HepG2 (cell line): ENCODE measurements at regions not wholly inside any gene's neighbourhood (a gene's known extent, or its start where the extent isn't known, plus 50 kb on each side); places are given as distances from the start of the nearest gene placed in this dataset.

Source experiments
- ATAC-seq: fragments of 200-7000 bp; cut with Tn5 transposase; 3 replicates; pipeline ENCODE4 v1.9.1; 2020; ENCODE audit warnings: mild to moderate bottlenecking, moderate library complexity
- BruUV-seq: library from RNA; stranded (reverse); fragments of 400-500 nt; replicated peaks from 2 replicates; lab custom pipeline; 2021; lab: Mats Ljungman, UMichigan
- CTCF ChIA-PET: fragments of 300-600 bp; formaldehyde crosslinking; extraction: SDS; loops from one replicate; lab custom pipeline; 2021; ENCODE audit warnings: low total read pairs, inconsistent platforms, low intra/inter-chr PET ratio; lab: Yijun Ruan, JAX
- POLR2A ChIA-PET: fragments of 350-600 bp; sonication (Branson Sonifier 250); formaldehyde crosslinking; loops from one replicate; lab custom pipeline; 2020; ENCODE audit warnings: antibody characterized with exemption, inconsistent platforms; lab: Yijun Ruan, JAX
- DNase-seq: peaks from one replicate; pipeline ENCODE4 v3.0.0-alpha.2; 2015; ENCODE audit warnings: low spot score
- FAIRE-seq: peaks from 3 replicates; lab custom pipeline; 2011; peaks lifted over from hg19 to GRCh38; lab: Jason Lieb, UNC
- H2AFZ ChIP-seq: one replicate; pipeline ENCODE4 v1.6.1; 2011; ENCODE audit warnings: low read length, inconsistent platforms
- H3K27ac ChIP-seq: fragments of 300-600 bp; 3 replicates; pipeline ENCODE4 v1.8.0; 2011; ENCODE audit warnings: mixed run types, mild to moderate bottlenecking, mixed read lengths, low read length, inconsistent platforms; ENCODE audit not compliant: insufficient read depth; ENCODE audit errors: extremely low read length
- H3K27me3 ChIP-seq, 2 experiments: fragments of 200-600 bp in 1 of 2; 2 replicates in 1 of 2; 3 replicates in 1 of 2; pipeline versions ENCODE4 v1.6.0 to v1.8.0; 2011; ENCODE audit warnings: low read length in 2 of 2, mild to moderate bottlenecking in 2 of 2, moderate library complexity in 2 of 2, inconsistent platforms in 1 of 2; ENCODE audit not compliant: insufficient read depth in 2 of 2, control insufficient read depth in 1 of 2
- H3K36me3 ChIP-seq, 2 experiments: fragments of 200-600 bp in 1 of 2; replicated peaks in 1 of 2; 2 replicates in 1 of 2; 3 replicates in 1 of 2; pipeline versions ENCODE4 v1.5.1 to v1.8.0; 2011; ENCODE audit warnings: low read length in 2 of 2, inconsistent platforms in 1 of 2; ENCODE audit not compliant: insufficient read depth in 2 of 2, control insufficient read depth in 1 of 2
- H3K4me1 ChIP-seq: 2 replicates; pipeline ENCODE4 v1.5.1; 2012; ENCODE audit warnings: low read length, inconsistent platforms; ENCODE audit not compliant: insufficient read depth
- H3K4me2 ChIP-seq: 2 replicates; pipeline ENCODE4 v1.6.0; 2011; ENCODE audit warnings: low read depth, low read length, inconsistent platforms
- H3K4me3 ChIP-seq, 3 experiments: fragments of 200-600 bp in 1 of 3; sonication (generic), shearing (Covaris generic) in 1 of 3; replicated peaks in 1 of 3; 2 replicates each; pipeline ENCODE4 v1.5.1; 2011 to 2016; ENCODE audit warnings: low read length in 3 of 3, inconsistent platforms in 2 of 3, low read depth in 2 of 3, mild to moderate bottlenecking in 2 of 3, control low read depth in 1 of 3, mixed read lengths in 1 of 3; ENCODE audit not compliant: insufficient read depth in 1 of 3
- H3K79me2 ChIP-seq: one replicate; pipeline ENCODE4 v1.6.1; 2011; ENCODE audit warnings: low read length, inconsistent platforms; ENCODE audit not compliant: insufficient read depth
- H3K9ac ChIP-seq: 2 replicates; pipeline ENCODE4 v1.6.0; 2011; ENCODE audit warnings: mild to moderate bottlenecking, low read depth, low read length, inconsistent platforms; ENCODE audit not compliant: insufficient read depth
- H3K9me3 ChIP-seq: 2 replicates; pipeline ENCODE4 v1.5.1; 2012; ENCODE audit warnings: mild to moderate bottlenecking, low read length
- H4K20me1 ChIP-seq: 2 replicates; pipeline ENCODE4 v1.6.0; 2011; ENCODE audit warnings: inconsistent platforms, mild to moderate bottlenecking, low read length, moderate library complexity; ENCODE audit not compliant: insufficient read depth
- FOXP1 ChIP-seq, 2 experiments: fragments of 450-650 bp in 1 of 2; IDR thresholded peaks; 2 replicates each; pipeline ENCODE4 v1.6.1; 2017 to 2018; ENCODE audit warnings: antibody characterized with exemption in 1 of 2
- GZF1 ChIP-seq: sonication (generic); formaldehyde crosslinking; IDR thresholded peaks from 2 replicates; pipeline ENCODE4 v1.5.1; 2020; ENCODE audit warnings: mild to moderate bottlenecking, missing genetic modification reagents
- MAFF ChIP-seq: IDR thresholded peaks from 2 replicates; pipeline ENCODE4 v1.6.1; 2011; ENCODE audit warnings: low read depth, low read length, improper control_type of control experiment
- MAFK ChIP-seq, 2 experiments: IDR thresholded peaks in 1 of 2; conservative IDR thresholded peaks in 1 of 2; 2 replicates each; pipeline ENCODE4 v1.6.1; 2011; ENCODE audit warnings: improper control_type of control experiment in 2 of 2, low read length in 2 of 2
- SATB2 ChIP-seq: sonication (generic); formaldehyde crosslinking; IDR thresholded peaks from 2 replicates; pipeline ENCODE4 v1.5.0; 2020; ENCODE audit warnings: missing genetic modification reagents
- ZMYM2 ChIP-seq: sonication (generic); formaldehyde crosslinking; IDR thresholded peaks from 2 replicates; pipeline ENCODE4 v1.8.0; 2022; ENCODE audit warnings: mild to moderate bottlenecking, missing genetic modification reagents
- ZNF777 ChIP-seq: sonication (generic); formaldehyde crosslinking; IDR thresholded peaks from 2 replicates; pipeline ENCODE4 v1.4.0; 2020; ENCODE audit warnings: missing genetic modification reagents
- ZNF850 ChIP-seq: sonication (generic); formaldehyde crosslinking; conservative IDR thresholded peaks from 2 replicates; pipeline ENCODE4 v1.9.0; 2021; ENCODE audit warnings: mild to moderate bottlenecking, missing genetic modification reagents
- WGBS: methylation state at CpG from one replicate; pipeline ENCODE4 v1.1.6; 2017; ENCODE audit warnings: low lambda C conversion rate; 5-methylcytosine and 5-hydroxymethylcytosine counted together
- in situ Hi-C: cut with HindIII; loops from 2 replicates; pipeline ENCODE4 v1.10.0; 2017; ENCODE audit warnings: low pct_unique_long_range_greater_than_20kb; ENCODE audit not compliant: extremely low pct_ligation_motif_present
- intact Hi-C: fragments of 100-400 bp; cut with micrococcal nuclease; formaldehyde crosslinking; loops from one replicate; pipeline ENCODE4 v1.10.0; 2022; ENCODE audit not compliant: unreplicated experiment
- TF ChIP-seq, protein P1 (sequence below): sonication (generic); formaldehyde crosslinking; IDR thresholded peaks from 2 replicates; pipeline ENCODE4 v1.8.0; 2022; ENCODE audit warnings: mild to moderate bottlenecking, missing genetic modification reagents, moderate library complexity
- TF ChIP-seq, protein P2 (sequence below): sonication (generic); formaldehyde crosslinking; IDR thresholded peaks from 2 replicates; pipeline ENCODE4 v1.9.0; 2021; ENCODE audit warnings: missing genetic modification reagents, mild to moderate bottlenecking, borderline replicate concordance

DNA sequence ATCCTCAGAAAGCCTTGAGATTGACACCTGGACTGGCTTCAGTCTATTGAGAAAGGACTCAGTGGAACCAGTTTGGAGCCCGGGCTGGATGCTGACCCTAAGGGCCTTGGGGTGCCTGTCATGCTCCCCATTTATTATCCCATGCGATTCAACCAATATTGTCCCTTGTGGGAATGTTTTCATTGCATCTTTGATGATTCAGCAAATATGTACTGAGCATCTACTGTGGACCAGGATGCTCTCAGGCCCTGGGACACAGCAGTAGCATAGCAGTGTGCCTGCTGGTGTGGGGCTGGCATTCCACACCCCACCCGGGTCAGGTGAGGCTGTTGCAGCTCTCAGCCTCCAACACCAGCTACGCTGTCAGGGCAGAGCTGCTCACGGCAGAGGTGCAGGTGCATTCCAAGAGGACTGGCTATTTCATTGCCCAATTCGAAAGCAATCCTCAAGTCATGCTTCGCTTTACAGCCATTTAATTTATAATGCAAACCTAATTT, 586.0 kb downstream of the TCERG1L start:
- in situ Hi-C loops: no loop called here
- Histone ChIP-seq H3K4me3 (no peak overlapping the region), H4K20me1 (no peaks in the 10 kb centered on the region), H3K4me1 (no peaks in the 10 kb centered on the region), H3K79me2 (no peaks in the 10 kb centered on the region), H3K4me2 (no peak overlapping the region)
- ATAC-seq (no peak), DNase-seq (no peak), FAIRE-seq (no peak)
- intact Hi-C loops: no loop called here
- TF ChIP-seq MAFK (conservative IDR thresholded peaks at IDR 0.05 in 1 of 2, IDR thresholded peaks at IDR 0.05 in 1 of 2; ENCODE audit: low read length in 2 of 2) (peak; percentile 90 to 96), SATB2 (CRISPR knock-in tag) (no peak), ZNF850 (CRISPR knock-in tag) (no peak), GZF1 (CRISPR knock-in tag) (no peak), MAFF (peak; percentile 91)
- TF ChIP-seq, all 625 proteins: peak for 2
- Histone ChIP-seq H2AFZ (no peak overlapping the region), H3K27ac (no peak overlapping the region), H3K27me3 (peaks cover 0 to 17% of the 10 kb centered on the region in 2 experiments; a peak in 4 of 5 replicates), H3K9ac (no peak overlapping the region), H3K9me3 (no peaks in the 10 kb centered on the region), H3K36me3 (no peaks in the 10 kb centered on the region)
- POLR2A ChIA-PET: no interaction called here
- no TSS peak for BruUV-seq
- 4% methylated on average over 2 of the region's 7 CpGs for WGBS
- CTCF ChIA-PET: no interaction called here

DNA sequence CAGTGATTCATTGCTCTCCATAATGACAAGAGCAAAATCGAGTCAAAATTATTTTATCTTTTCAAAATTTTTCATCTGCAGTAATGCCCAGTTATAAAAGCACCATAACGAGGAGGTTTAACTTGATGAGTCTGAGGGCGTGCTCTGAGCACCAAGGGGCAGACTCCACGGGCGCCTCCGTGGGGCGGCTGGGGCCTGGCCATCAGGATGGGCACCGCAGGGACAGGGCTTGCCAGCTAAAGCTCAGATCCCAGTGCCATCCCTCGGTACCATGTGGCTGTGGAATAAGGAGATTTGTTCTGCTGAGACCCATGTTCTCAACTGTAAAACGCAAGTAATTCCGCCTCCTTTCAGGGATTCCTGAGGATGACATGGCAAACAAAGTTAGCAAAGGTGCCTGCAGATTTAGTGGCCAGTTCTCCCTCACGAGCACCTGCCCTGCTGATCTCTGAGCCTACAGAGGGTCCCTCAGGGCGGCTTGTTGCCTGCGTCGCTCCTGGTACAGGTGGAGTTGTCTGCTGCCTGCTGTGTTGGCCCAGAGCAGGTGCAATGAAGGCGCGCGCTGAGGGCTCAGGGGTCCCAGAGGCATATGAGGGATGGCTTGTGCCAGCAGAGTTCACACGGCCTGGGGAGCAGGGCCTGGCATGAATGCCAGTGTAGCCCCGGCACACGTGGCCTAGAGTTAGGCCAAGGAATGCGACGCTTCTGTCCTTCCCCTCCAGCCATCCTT, 584.4 kb downstream of the TCERG1L start:
- intact Hi-C loops: no loop called here
- H3K4me1 ChIP-seq: no peaks in the 10 kb centered on the region
- no peak for DNase-seq

More for the DNA sequence above, 584.4 kb downstream of the TCERG1L start:
- Histone ChIP-seq H3K79me2 (no peaks in the 10 kb centered on the region), H2AFZ (no peak overlapping the region), H3K9ac (no peak overlapping the region), H3K4me2 (no peak overlapping the region), H3K36me3 (no peaks in the 10 kb centered on the region), H3K27ac (no peak overlapping the region), H3K9me3 (no peaks in the 10 kb centered on the region), H4K20me1 (no peaks in the 10 kb centered on the region), H3K4me3 (no peak overlapping the region), H3K27me3 (peaks cover 0 to 17% of the 10 kb centered on the region in 2 experiments; a peak in 4 of 5 replicates)
- BruUV-seq: no TSS peak
- TF ChIP-seq ZMYM2 (CRISPR knock-in tag) (no peak), FOXP1 (IDR thresholded peaks at IDR 0.05) (no peak), FOXP1 (CRISPR knock-in tag; IDR thresholded peaks at IDR 0.05) (no peak), ZNF777 (CRISPR knock-in tag) (no peak)
- TF ChIP-seq, protein P1, sequence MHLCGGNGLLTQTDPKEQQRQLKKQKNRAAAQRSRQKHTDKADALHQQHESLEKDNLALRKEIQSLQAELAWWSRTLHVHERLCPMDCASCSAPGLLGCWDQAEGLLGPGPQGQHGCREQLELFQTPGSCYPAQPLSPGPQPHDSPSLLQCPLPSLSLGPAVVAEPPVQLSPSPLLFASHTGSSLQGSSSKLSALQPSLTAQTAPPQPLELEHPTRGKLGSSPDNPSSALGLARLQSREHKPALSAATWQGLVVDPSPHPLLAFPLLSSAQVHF: no peak
- TF ChIP-seq, protein P2, sequence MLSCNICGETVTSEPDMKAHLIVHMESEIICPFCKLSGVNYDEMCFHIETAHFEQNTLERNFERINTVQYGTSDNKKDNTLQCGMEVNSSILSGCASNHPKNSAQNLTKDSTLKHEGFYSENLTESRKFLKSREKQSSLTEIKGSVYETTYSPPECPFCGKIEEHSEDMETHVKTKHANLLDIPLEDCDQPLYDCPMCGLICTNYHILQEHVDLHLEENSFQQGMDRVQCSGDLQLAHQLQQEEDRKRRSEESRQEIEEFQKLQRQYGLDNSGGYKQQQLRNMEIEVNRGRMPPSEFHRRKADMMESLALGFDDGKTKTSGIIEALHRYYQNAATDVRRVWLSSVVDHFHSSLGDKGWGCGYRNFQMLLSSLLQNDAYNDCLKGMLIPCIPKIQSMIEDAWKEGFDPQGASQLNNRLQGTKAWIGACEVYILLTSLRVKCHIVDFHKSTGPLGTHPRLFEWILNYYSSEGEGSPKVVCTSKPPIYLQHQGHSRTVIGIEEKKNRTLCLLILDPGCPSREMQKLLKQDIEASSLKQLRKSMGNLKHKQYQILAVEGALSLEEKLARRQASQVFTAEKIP (CRISPR knock-in tag): no peak
- FAIRE-seq (no peak), ATAC-seq (no peak)
- in situ Hi-C loops: no loop called here
- POLR2A ChIA-PET: no interaction called here
- 3% methylated on average over 3 of the region's 23 CpGs for WGBS
- CTCF ChIA-PET: no interaction called here
